ENCODE measurements at regions not wholly inside any gene's neighbourhood (a gene's known extent, or its start where the extent isn't known, plus 50 kb on each side); places are given as distances from the start of the nearest gene placed in this dataset.

DNA sequence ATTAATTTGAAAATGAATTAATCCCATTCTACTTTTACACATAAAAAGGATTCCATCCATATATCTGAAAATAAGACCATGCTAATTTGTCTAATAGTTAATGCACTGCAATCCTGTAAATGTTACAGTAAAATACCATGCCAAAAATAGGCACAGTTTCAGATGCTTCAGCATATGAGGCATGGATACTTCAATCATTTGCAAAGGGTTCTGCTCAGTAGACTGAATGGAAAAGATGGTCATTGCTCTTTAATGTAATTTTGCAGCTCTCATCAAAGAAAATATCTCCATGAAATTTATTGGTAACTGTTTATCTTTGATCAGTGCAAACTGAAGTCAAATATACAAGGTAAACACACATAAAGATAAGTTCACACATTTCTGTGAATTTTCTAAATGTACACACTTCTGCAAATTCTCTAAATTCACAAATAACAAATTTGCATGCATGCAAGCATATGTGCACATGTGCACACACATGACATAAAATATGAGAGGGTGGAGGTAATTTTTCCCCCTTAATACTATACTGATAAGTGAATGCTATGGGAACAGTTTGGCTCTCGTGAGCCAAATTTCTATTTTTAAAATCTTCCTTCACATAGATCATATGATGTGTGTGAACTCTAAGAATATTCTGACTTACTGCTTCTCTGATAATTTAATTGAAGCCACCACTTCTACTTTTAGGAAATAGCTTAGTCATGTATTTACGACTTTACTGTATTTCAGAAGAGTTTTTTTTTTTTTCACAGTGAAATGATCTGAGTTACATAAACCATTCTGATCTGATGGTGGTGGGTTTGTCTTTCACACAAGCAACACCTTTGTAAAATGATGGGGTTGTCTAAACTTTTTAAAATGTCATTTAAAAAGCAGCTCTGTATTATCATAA, 996.8 kb upstream of the CITED2 start:
- no peak for DNase-seq (ENCODE audit: low read depth)
- H3K4me3 ChIP-seq (ENCODE audit: low read depth, low read length): no peak overlapping the region
- TF ChIP-seq MYC (IDR thresholded peaks at IDR 0.05; ENCODE audit: low read depth, low read length) (no peak), POLR2A (IDR thresholded peaks at IDR 0.05; ENCODE audit: extremely low read depth, insufficient read length) (no peak)
- TF ChIP-seq, protein P1, sequence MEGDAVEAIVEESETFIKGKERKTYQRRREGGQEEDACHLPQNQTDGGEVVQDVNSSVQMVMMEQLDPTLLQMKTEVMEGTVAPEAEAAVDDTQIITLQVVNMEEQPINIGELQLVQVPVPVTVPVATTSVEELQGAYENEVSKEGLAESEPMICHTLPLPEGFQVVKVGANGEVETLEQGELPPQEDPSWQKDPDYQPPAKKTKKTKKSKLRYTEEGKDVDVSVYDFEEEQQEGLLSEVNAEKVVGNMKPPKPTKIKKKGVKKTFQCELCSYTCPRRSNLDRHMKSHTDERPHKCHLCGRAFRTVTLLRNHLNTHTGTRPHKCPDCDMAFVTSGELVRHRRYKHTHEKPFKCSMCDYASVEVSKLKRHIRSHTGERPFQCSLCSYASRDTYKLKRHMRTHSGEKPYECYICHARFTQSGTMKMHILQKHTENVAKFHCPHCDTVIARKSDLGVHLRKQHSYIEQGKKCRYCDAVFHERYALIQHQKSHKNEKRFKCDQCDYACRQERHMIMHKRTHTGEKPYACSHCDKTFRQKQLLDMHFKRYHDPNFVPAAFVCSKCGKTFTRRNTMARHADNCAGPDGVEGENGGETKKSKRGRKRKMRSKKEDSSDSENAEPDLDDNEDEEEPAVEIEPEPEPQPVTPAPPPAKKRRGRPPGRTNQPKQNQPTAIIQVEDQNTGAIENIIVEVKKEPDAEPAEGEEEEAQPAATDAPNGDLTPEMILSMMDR (IDR thresholded peaks at IDR 0.05; ENCODE audit: low read depth, low read length): no peak
- TF ChIP-seq, protein P2, sequence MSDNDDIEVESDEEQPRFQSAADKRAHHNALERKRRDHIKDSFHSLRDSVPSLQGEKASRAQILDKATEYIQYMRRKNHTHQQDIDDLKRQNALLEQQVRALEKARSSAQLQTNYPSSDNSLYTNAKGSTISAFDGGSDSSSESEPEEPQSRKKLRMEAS (IDR thresholded peaks at IDR 0.05; ENCODE audit: low read depth, low read length): no peak

DNA sequence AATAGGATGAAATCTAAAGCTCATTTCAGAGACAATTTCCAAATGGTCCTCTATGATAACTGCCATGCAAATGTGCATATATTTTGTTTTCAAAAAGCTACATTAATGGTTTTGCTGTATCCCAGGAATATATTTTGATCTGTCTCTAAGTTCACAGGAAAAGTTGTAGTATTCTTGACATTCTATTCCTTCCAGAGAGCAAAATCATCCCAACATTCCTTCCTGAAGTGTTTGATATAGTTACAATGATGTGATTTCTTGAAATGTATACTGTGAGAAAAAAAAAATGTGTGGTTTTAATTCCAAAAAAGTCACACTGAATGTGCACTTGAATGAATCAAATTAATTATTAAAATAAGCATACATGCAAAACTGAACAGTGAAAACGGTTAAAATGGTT, 996.0 kb upstream of the CITED2 start:
- no peak overlapping the region for H3K4me3 ChIP-seq (ENCODE audit: low read depth, low read length)
- no peak for DNase-seq (ENCODE audit: low read depth)
- no peak for TF ChIP-seq POLR2A (IDR thresholded peaks at IDR 0.05; ENCODE audit: extremely low read depth, insufficient read length)
- TF ChIP-seq, protein P2 (IDR thresholded peaks at IDR 0.05; ENCODE audit: low read depth, low read length): no peak
- TF ChIP-seq, protein P1 (IDR thresholded peaks at IDR 0.05; ENCODE audit: low read depth, low read length): no peak
- TF ChIP-seq MYC (IDR thresholded peaks at IDR 0.05; ENCODE audit: low read depth, low read length): no peak

DNA sequence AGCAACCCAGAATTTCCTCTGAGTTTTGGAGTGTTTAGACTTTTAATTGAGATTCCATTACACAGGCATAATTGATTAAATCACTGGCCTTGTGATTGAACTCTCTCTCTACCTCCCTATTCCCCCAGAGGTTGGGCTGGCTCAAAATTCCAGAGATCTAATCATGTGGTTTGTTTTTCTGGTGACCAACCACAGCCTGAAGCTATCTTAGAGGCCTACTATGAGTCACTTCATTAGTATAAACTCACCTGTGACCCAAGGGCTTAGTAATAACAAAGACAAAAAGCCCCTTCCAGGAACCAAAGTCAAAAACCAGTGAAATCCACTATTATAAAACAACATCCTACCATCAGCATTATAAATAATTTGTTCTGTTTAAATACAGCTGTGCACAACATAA, 992.5 kb upstream of the CITED2 start:
- TF ChIP-seq, protein P2 (IDR thresholded peaks at IDR 0.05; ENCODE audit: low read depth, low read length): no peak
- TF ChIP-seq POLR2A (IDR thresholded peaks at IDR 0.05; ENCODE audit: extremely low read depth, insufficient read length) (no peak), MYC (IDR thresholded peaks at IDR 0.05; ENCODE audit: low read depth, low read length) (no peak)
- TF ChIP-seq, protein P1 (IDR thresholded peaks at IDR 0.05; ENCODE audit: low read depth, low read length): no peak
- DNase-seq (ENCODE audit: low read depth): no peak
- H3K4me3 ChIP-seq (ENCODE audit: low read depth, low read length): no peak overlapping the region

DNA sequence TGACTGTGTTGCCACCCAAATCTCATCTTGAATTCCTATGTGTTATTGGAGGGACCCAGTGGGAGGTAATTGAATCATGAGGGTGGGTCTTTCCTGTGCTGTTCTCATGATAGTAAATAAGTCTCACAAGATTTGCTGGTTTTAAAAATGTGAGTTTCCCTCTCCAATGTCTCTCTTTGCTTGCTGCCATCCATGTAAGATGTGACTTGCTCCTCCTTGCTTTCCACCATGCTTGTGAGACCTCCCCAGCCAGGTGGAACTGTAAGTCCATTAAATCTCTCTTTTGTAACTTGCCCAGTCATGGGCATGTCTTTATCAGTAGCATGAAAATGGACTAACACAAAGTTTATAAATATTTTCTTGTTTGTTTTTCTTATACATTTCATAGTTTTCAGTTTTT, 990.5 kb upstream of the CITED2 start:
- TF ChIP-seq MYC (IDR thresholded peaks at IDR 0.05; ENCODE audit: low read depth, low read length) (no peak), POLR2A (IDR thresholded peaks at IDR 0.05; ENCODE audit: extremely low read depth, insufficient read length) (no peak)
- TF ChIP-seq, protein P1 (IDR thresholded peaks at IDR 0.05; ENCODE audit: low read depth, low read length): no peak
- TF ChIP-seq, protein P2 (IDR thresholded peaks at IDR 0.05; ENCODE audit: low read depth, low read length): no peak
- H3K4me3 ChIP-seq (ENCODE audit: low read depth, low read length): no peak overlapping the region
- no peak for DNase-seq (ENCODE audit: low read depth)

DNA sequence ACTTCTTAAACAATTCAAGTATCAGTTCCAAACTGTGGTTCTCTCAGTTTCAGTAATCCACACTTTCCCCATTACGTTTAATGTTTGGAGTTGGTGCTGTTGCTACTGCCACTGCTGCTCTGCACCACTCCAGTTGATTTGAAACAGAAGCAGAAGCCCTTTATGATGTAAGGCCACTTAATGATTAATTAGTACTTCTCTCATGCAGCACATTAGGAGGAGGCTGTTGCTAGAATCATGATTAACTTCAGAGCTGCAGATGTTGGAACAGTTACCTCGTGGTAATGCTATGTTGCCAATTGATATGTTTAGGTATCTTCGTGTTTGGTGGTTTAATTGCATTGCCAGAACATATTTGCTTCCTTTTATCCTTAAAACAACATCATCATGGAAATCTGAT, 986.2 kb upstream of the CITED2 start:
- H3K4me3 ChIP-seq (ENCODE audit: low read depth, low read length): no peak overlapping the region
- TF ChIP-seq, protein P1 (IDR thresholded peaks at IDR 0.05; ENCODE audit: low read depth, low read length): no peak
- no peak for TF ChIP-seq POLR2A (IDR thresholded peaks at IDR 0.05; ENCODE audit: extremely low read depth, insufficient read length)
- TF ChIP-seq MYC (IDR thresholded peaks at IDR 0.05; ENCODE audit: low read depth, low read length): no peak
- TF ChIP-seq, protein P2 (IDR thresholded peaks at IDR 0.05; ENCODE audit: low read depth, low read length): no peak
- no peak for DNase-seq (ENCODE audit: low read depth)
